GM21576 (cell line): ENCODE measurements at regions not wholly inside any gene's neighbourhood (a gene's known extent, or its start where the extent isn't known, plus 50 kb on each side); places are given as distances from the start of the nearest gene placed in this dataset.
A peak's percentile ranks its signal among the peaks of the same experiment; 100 is the strongest.

Source experiments
- ATAC-seq: cut with Tn5 transposase; IDR thresholded peaks from one replicate; pipeline ENCODE4 v1.9.1; 2021; ENCODE audit warnings: mild to moderate bottlenecking, moderate library complexity; ENCODE audit not compliant: unreplicated experiment

- ATAC-seq = no peak
These were observed 197.0 kb upstream of the DMAC1 start for GRCh38 chr9:7996558-7996957.

- ATAC-seq = no peak
These were observed 189.2 kb upstream of the DMAC1 start for GRCh38 chr9:7988644-7989280.

- ATAC-seq = no peak
These were observed 185.1 kb upstream of the DMAC1 start for GRCh38 chr9:7984692-7985091.

- no peak for ATAC-seq
These were observed 184.6 kb upstream of the DMAC1 start for GRCh38 chr9:7984203-7984602.

- no peak for ATAC-seq
These were observed 183.9 kb upstream of the DMAC1 start for GRCh38 chr9:7983490-7983889.

GRCh38 chr9:7982907-7983306 lies 183.3 kb upstream of the DMAC1 start:
- ATAC-seq = no peak

GRCh38 chr9:7980691-7981289 lies 181.2 kb upstream of the DMAC1 start:
- ATAC-seq = no peak

GRCh38 chr9:7980041-7980440 lies 180.5 kb upstream of the DMAC1 start:
- ATAC-seq = no peak

- ATAC-seq = no peak
These were observed 180.0 kb upstream of the DMAC1 start for GRCh38 chr9:7979611-7980010.

GRCh38 chr9:7977586-7977985 lies 178.0 kb upstream of the DMAC1 start:
- no peak for ATAC-seq

- no peak for ATAC-seq
These were observed 177.3 kb upstream of the DMAC1 start for GRCh38 chr9:7976856-7977255.

- peak; percentile 98 for ATAC-seq
These were observed 176.7 kb upstream of the DMAC1 start for GRCh38 chr9:7976167-7976755.

GRCh38 chr9:7975336-7975735 lies 175.8 kb upstream of the DMAC1 start:
- ATAC-seq = no peak

GRCh38 chr9:7974335-7974960 lies 174.9 kb upstream of the DMAC1 start:
- ATAC-seq = peak; percentile 32

- ATAC-seq = no peak
These were observed 173.5 kb upstream of the DMAC1 start for GRCh38 chr9:7973123-7973522.

GRCh38 chr9:7970681-7971330 lies 171.2 kb upstream of the DMAC1 start:
- no peak for ATAC-seq

- no peak for ATAC-seq
These were observed 169.1 kb upstream of the DMAC1 start for GRCh38 chr9:7968687-7969086.

- ATAC-seq = no peak
These were observed 168.3 kb upstream of the DMAC1 start for GRCh38 chr9:7967851-7968250.

- ATAC-seq = no peak
These were observed 167.7 kb upstream of the DMAC1 start for GRCh38 chr9:7967093-7967827.

- ATAC-seq = no peak
These were observed 165.5 kb upstream of the DMAC1 start for GRCh38 chr9:7965063-7965462.

GRCh38 chr9:7963026-7963425 lies 163.4 kb upstream of the DMAC1 start:
- ATAC-seq = no peak
